NB4 (cell line): ENCODE measurements at regions not wholly inside any gene's neighbourhood (a gene's known extent, or its start where the extent isn't known, plus 50 kb on each side); places are given as distances from the start of the nearest gene placed in this dataset.

ENCODE experiments used
- MYC ChIP-seq: IDR thresholded peaks from 2 replicates; pipeline ENCODE4 v1.6.1; 2011; ENCODE audit warnings: low read depth, low read length
- POLR2A ChIP-seq: IDR thresholded peaks from 2 replicates; pipeline ENCODE4 v1.6.1; 2011; ENCODE audit warnings: mild to moderate bottlenecking; ENCODE audit not compliant: insufficient read length; ENCODE audit errors: extremely low read depth
- TF ChIP-seq, protein P1 (sequence below): IDR thresholded peaks from one replicate; pipeline ENCODE4 v1.5.1; 2012; ENCODE audit warnings: low read depth, low read length

DNA sequence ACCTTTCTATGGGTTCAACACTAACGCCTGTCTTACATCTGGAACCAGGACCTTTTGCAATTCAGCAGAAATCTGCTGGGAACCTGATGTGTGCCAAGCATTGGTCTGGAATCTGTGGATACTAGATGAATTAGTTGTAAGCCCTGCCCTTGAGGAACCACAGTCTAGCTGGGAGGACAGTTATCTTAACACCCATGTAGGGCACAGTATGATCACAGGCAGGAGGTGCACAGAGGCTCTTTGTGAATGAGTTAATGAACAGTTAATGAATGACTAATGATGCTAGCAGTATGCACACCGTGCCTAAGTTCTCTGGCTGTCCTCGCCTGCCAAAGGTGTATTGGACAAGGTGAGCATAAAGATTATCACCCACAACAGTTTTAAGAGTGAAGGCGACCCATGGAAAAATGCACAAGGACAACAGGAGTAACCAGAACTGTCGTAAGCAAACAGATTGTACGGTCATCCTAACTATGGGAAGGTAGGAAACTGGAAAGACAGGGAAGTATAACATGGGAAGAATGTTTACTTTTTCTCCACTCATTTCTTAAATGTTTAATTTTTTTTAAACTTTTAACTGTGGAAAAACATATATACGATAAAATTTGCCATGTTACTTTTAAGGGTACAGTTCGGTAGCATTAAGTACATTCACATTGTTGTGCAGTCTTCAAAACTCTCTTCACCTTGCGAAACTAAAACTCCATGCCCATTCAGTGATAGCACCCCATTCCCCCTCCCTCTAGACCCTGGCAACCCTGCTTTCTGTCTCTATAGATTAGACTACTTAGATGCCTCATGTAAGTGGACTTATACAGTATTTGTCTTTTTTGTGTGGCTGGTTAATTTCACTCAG, 139.9 kb downstream of the CXCL12 start:
- TF ChIP-seq, protein P1, sequence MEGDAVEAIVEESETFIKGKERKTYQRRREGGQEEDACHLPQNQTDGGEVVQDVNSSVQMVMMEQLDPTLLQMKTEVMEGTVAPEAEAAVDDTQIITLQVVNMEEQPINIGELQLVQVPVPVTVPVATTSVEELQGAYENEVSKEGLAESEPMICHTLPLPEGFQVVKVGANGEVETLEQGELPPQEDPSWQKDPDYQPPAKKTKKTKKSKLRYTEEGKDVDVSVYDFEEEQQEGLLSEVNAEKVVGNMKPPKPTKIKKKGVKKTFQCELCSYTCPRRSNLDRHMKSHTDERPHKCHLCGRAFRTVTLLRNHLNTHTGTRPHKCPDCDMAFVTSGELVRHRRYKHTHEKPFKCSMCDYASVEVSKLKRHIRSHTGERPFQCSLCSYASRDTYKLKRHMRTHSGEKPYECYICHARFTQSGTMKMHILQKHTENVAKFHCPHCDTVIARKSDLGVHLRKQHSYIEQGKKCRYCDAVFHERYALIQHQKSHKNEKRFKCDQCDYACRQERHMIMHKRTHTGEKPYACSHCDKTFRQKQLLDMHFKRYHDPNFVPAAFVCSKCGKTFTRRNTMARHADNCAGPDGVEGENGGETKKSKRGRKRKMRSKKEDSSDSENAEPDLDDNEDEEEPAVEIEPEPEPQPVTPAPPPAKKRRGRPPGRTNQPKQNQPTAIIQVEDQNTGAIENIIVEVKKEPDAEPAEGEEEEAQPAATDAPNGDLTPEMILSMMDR = no peak
- TF ChIP-seq POLR2A = no peak
- no peak for TF ChIP-seq MYC
